ENCODE measurements at regions not wholly inside any gene's neighbourhood (a gene's known extent, or its start where the extent isn't known, plus 50 kb on each side); places are given as distances from the start of the nearest gene placed in this dataset.

DNA sequence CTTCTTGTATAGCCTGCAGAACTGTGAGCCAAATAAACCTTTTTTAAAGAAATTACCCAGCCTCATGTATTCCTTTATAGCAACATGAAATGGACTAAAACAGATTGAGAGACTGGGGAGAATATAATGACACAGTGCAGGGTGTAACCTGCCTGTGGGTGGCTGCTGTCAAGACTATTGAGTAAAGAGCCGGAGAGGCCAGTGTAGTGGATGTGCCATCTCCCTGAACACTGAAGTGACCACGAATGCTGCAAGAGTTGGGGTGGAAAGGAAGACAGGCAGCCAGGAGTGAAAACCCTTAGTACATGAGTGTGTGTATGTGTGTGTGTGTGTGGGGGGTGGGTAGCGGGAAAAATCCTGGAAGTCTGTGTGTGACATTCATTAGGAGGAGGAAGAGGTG lies 55.2 kb upstream of the FLT1 start:
- peaks cover 3% of the 10 kb centered on the region for H3K4me1 Mint-ChIP-seq (ENCODE audit: unreplicated experiment)
- H3K9me3 Mint-ChIP-seq (ENCODE audit: unreplicated experiment), result no peaks in the 10 kb centered on the region
- no peak overlapping the region for H3K4me3 Mint-ChIP-seq (ENCODE audit: unreplicated experiment)
- H3K27me3 Mint-ChIP-seq (ENCODE audit: unreplicated experiment), result no peaks in the 10 kb centered on the region
- TF ChIP-seq, protein P1, sequence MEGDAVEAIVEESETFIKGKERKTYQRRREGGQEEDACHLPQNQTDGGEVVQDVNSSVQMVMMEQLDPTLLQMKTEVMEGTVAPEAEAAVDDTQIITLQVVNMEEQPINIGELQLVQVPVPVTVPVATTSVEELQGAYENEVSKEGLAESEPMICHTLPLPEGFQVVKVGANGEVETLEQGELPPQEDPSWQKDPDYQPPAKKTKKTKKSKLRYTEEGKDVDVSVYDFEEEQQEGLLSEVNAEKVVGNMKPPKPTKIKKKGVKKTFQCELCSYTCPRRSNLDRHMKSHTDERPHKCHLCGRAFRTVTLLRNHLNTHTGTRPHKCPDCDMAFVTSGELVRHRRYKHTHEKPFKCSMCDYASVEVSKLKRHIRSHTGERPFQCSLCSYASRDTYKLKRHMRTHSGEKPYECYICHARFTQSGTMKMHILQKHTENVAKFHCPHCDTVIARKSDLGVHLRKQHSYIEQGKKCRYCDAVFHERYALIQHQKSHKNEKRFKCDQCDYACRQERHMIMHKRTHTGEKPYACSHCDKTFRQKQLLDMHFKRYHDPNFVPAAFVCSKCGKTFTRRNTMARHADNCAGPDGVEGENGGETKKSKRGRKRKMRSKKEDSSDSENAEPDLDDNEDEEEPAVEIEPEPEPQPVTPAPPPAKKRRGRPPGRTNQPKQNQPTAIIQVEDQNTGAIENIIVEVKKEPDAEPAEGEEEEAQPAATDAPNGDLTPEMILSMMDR (IDR thresholded peaks at IDR 0.05), result no peak
- H3K27ac Mint-ChIP-seq (ENCODE audit: unreplicated experiment), result no peak overlapping the region
- no peaks in the 10 kb centered on the region for H3K36me3 Mint-ChIP-seq (ENCODE audit: unreplicated experiment)
- no peak for DNase-seq (ENCODE audit: extremely low spot score, unreplicated experiment)

- no peak overlapping the region for H3K27ac Mint-ChIP-seq (ENCODE audit: unreplicated experiment)
- H3K4me3 Mint-ChIP-seq (ENCODE audit: unreplicated experiment), result no peak overlapping the region
- TF ChIP-seq, protein P1 (IDR thresholded peaks at IDR 0.05), result no peak
- no peaks in the 10 kb centered on the region for H3K27me3 Mint-ChIP-seq (ENCODE audit: unreplicated experiment)
- no peak for DNase-seq (ENCODE audit: extremely low spot score, unreplicated experiment)
- peaks cover 3% of the 10 kb centered on the region for H3K4me1 Mint-ChIP-seq (ENCODE audit: unreplicated experiment)
- H3K9me3 Mint-ChIP-seq (ENCODE audit: unreplicated experiment), result peaks cover 5% of the 10 kb centered on the region
- no peaks in the 10 kb centered on the region for H3K36me3 Mint-ChIP-seq (ENCODE audit: unreplicated experiment)
Measured at GRCh38 chr13:28548872-28549271, 53.9 kb upstream of the FLT1 start.

DNA sequence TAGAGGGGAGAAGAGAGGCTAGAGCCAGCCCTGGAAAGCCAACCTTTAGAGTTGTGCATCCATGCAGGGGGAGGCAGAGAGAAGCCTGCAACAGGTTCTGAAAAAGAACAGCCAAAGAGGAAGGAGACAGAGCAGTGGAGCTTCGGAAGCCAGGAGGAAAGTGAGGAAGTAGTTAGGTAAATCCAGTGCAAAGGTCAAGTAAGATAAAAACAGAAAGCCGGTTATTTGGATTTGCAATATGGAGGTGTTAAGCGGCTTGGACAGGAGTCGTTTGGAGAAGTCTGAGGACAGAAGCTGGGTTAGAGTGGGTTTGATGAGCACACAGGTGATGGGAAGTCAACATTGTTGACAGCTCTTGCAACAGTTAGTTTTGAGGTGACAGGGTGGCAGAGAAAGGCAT lies 53.5 kb upstream of the FLT1 start:
- H3K9me3 Mint-ChIP-seq (ENCODE audit: unreplicated experiment), result peaks cover 8% of the 10 kb centered on the region
- no peaks in the 10 kb centered on the region for H3K36me3 Mint-ChIP-seq (ENCODE audit: unreplicated experiment)
- peaks cover 3% of the 10 kb centered on the region for H3K4me1 Mint-ChIP-seq (ENCODE audit: unreplicated experiment)
- no peak overlapping the region for H3K27ac Mint-ChIP-seq (ENCODE audit: unreplicated experiment)
- H3K27me3 Mint-ChIP-seq (ENCODE audit: unreplicated experiment), result no peaks in the 10 kb centered on the region
- DNase-seq (ENCODE audit: extremely low spot score, unreplicated experiment), result no peak
- TF ChIP-seq, protein P1 (IDR thresholded peaks at IDR 0.05), result no peak
- H3K4me3 Mint-ChIP-seq (ENCODE audit: unreplicated experiment), result no peak overlapping the region

DNA sequence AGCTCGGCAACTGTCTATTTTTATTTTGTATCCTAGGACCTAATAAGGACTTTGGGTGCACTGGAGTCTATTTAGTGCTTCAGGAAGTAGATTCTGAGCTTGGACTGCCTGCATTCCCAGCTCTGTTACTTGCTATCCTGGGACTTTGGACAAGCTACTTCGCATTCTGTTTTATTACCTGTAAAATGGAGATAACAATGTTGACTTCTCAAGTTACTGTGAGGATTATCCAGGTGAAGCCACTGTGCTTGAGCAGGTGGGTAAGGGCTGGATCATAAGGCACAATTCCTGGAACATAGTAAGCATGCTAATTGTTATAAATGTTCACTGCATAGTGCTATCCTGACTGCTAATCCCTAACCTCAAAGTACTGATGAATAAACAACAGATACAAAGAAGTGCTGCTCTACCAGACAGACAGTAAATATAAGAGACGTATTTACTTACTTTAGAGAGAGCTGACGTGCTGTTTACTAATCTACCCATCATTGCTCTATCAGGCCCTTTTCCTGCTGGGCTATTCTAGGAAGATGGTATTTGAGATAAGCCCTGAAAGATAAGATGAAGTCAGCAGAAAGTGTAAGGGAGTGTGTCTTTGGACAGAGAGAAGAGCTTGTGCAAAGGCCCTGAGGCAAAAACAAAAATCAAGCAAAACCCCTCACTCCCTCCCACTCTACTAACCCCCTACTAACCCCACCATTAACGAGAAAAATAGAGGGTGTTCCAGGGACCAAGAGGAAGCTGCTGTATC lies 50.8 kb upstream of the FLT1 start:
- no peak overlapping the region for H3K4me3 Mint-ChIP-seq (ENCODE audit: unreplicated experiment)
- H3K9me3 Mint-ChIP-seq (ENCODE audit: unreplicated experiment), result peaks cover 8% of the 10 kb centered on the region
- peaks cover 4% of the 10 kb centered on the region for H3K4me1 Mint-ChIP-seq (ENCODE audit: unreplicated experiment)
- no peak overlapping the region for H3K27ac Mint-ChIP-seq (ENCODE audit: unreplicated experiment)
- DNase-seq (ENCODE audit: extremely low spot score, unreplicated experiment), result no peak
- H3K27me3 Mint-ChIP-seq (ENCODE audit: unreplicated experiment), result no peaks in the 10 kb centered on the region
- TF ChIP-seq, protein P1 (IDR thresholded peaks at IDR 0.05), result no peak
- H3K36me3 Mint-ChIP-seq (ENCODE audit: unreplicated experiment), result no peaks in the 10 kb centered on the region

All from osteocyte (in vitro differentiated cells).